Vagina (tissue), 2 donors: ENCODE measurements at regions not wholly inside any gene's neighbourhood (a gene's known extent, or its start where the extent isn't known, plus 50 kb on each side); places are given as distances from the start of the nearest gene placed in this dataset.

Source experiments
- DNase-seq, 2 donors: peaks; one replicate each; pipeline ENCODE4 v3.0.0-alpha.2; 2017; ENCODE audit errors: extremely low spot score in 2 of 2
- H3K27ac ChIP-seq: fragments of 200-600 bp; sonication (generic); one replicate; pipeline ENCODE4 v1.5.1; 2019
- H3K27me3 ChIP-seq: fragments of 200-600 bp; sonication (generic); one replicate; pipeline ENCODE4 v1.5.1; 2019
- H3K36me3 ChIP-seq, 2 donors: fragments of 200-600 bp; sonication (generic); one replicate each; pipeline ENCODE4 v1.5.1; 2017 to 2019
- H3K4me1 ChIP-seq: fragments of 200-600 bp; sonication (generic); one replicate; pipeline ENCODE4 v1.5.1; 2019
- H3K4me3 ChIP-seq, 2 donors: fragments of 200-600 bp; sonication (generic); 1 replicate in 1 of 2; 2 replicates in 1 of 2; pipeline ENCODE4 v1.5.1; 2016 to 2019
- H3K9me3 ChIP-seq: fragments of 200-600 bp; sonication (generic); one replicate; pipeline ENCODE4 v1.5.1; 2019
- POLR2A ChIP-seq, 2 donors: fragments of 450-650 bp; IDR thresholded peaks; one replicate each; pipeline ENCODE4 v1.6.1; 2017; ENCODE audit warnings: antibody characterized with exemption in 2 of 2, mild to moderate bottlenecking in 2 of 2, moderate library complexity in 2 of 2
- POLR2AphosphoS5 ChIP-seq, 2 donors: sonication (generic); formaldehyde crosslinking; IDR thresholded peaks; one replicate each; pipeline ENCODE4 v1.9.0; 2017; ENCODE audit warnings: antibody characterized with exemption in 2 of 2, mild to moderate bottlenecking in 2 of 2, low read depth in 1 of 2; ENCODE audit not compliant: insufficient read depth in 1 of 2
- intact Hi-C: fragments of 100-400 bp; cut with DNase I; formaldehyde crosslinking; loops from one replicate; pipeline ENCODE4 v1.15.1; 2023
- TF ChIP-seq, protein P1 (sequence below), 3 experiments: fragments of 450-650 bp in 2 of 3; fragments of 200-600 bp in 1 of 3; sonication (generic) in 1 of 3; IDR thresholded peaks; one replicate each; pipeline ENCODE4 v1.5.1; 2017 to 2019; ENCODE audit warnings: antibody characterized with exemption in 3 of 3, mild to moderate bottlenecking in 2 of 3, moderate library complexity in 2 of 3

DNA sequence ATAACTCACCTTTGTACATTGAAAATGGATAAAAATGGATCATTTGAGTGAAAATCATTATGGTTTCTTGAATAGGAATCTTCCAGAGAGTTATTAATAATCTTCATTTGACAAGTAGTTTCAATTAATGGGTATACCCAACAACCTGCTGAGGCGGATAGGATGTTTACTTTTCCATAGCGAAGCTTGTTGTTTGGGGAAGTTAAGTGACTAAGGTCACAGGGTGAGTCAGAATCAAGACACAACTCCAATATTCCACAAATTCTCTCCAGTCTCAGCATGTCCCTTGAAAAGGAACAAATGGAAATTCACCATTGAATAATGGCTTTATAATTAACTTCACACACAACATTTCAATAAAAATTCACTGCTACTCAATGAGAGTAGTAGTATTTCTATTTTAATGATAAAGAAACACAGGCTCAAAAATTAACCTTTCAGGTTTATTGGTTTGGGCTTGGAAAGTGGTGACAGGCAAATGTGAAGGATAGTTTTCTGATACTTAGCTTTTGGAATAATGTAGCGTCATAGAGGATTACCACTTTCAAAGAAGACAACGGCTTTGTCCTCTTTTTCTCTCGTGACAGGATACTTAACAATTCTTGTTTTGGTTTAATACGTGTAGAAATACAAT is 211.3 kb downstream of the GPD2 start:
- H3K4me1 ChIP-seq: no peaks in the 10 kb centered on the region
- no peaks in the 10 kb centered on the region for H3K9me3 ChIP-seq
- intact Hi-C loops: no loop called here
- no peak overlapping the region for H3K4me3 ChIP-seq
- H3K27me3 ChIP-seq: no peaks in the 10 kb centered on the region
- no peak for TF ChIP-seq POLR2AphosphoS5 (IDR thresholded peaks at IDR 0.05; ENCODE audit: insufficient read depth in 1 of 2, low read depth in 1 of 2)
- TF ChIP-seq POLR2A (IDR thresholded peaks at IDR 0.05): no peak
- TF ChIP-seq, protein P1, sequence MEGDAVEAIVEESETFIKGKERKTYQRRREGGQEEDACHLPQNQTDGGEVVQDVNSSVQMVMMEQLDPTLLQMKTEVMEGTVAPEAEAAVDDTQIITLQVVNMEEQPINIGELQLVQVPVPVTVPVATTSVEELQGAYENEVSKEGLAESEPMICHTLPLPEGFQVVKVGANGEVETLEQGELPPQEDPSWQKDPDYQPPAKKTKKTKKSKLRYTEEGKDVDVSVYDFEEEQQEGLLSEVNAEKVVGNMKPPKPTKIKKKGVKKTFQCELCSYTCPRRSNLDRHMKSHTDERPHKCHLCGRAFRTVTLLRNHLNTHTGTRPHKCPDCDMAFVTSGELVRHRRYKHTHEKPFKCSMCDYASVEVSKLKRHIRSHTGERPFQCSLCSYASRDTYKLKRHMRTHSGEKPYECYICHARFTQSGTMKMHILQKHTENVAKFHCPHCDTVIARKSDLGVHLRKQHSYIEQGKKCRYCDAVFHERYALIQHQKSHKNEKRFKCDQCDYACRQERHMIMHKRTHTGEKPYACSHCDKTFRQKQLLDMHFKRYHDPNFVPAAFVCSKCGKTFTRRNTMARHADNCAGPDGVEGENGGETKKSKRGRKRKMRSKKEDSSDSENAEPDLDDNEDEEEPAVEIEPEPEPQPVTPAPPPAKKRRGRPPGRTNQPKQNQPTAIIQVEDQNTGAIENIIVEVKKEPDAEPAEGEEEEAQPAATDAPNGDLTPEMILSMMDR (IDR thresholded peaks at IDR 0.05): no peak
- no peak for DNase-seq
- H3K36me3 ChIP-seq: no peaks in the 10 kb centered on the region
- H3K27ac ChIP-seq: no peak overlapping the region

DNA sequence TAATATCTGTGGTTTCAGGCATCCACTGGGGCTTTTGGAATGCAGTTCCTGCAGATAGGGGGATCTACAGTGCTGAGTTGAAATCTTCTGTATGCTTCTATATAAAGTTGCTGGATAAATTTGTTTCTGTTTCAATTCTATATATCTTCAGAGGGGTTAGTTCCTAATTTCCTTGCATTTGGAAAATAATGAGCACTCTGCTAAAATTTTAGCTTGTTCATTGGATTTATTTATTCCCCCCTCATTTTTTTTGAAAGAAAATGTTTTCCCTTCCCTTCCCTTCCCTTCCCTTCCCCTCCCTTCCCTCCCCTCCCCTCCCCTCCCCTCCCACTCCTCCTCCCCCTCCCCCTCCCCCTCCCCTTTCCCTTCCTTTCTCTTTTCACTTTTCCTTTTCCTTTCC is 212.3 kb downstream of the GPD2 start:
- Histone ChIP-seq H3K27me3 (no peaks in the 10 kb centered on the region), H3K27ac (no peak overlapping the region), H3K4me3 (no peak overlapping the region), H3K36me3 (no peaks in the 10 kb centered on the region), H3K9me3 (no peaks in the 10 kb centered on the region), H3K4me1 (no peaks in the 10 kb centered on the region)
- TF ChIP-seq, protein P1 (IDR thresholded peaks at IDR 0.05): no peak
- TF ChIP-seq POLR2A (IDR thresholded peaks at IDR 0.05) (no peak), POLR2AphosphoS5 (IDR thresholded peaks at IDR 0.05; ENCODE audit: insufficient read depth in 1 of 2, low read depth in 1 of 2) (no peak)
- intact Hi-C loops: no loop called here
- no peak for DNase-seq

DNA sequence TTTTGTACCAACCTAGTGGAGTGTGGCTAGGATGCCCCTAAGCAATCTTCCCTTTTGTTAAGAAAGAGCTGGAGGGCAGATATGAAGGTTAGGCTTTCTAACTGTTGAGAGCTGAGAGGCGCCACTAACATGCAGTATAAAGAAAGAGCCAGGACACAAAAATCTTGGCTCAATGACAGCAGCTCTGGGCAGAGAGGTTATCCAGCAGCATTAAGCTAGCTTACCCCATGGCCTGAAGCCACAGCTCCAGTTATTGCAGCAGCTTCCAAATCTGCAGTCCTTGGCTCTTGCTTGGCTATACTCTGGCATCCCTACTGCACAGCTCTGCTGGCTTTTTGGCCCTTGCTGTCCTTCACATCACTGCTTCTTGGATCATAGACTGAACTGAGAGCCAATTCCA is 213.4 kb downstream of the GPD2 start:
- H3K4me1 ChIP-seq: no peaks in the 10 kb centered on the region
- TF ChIP-seq POLR2AphosphoS5 (IDR thresholded peaks at IDR 0.05; ENCODE audit: insufficient read depth in 1 of 2, low read depth in 1 of 2): no peak
- H3K27ac ChIP-seq: no peak overlapping the region
- intact Hi-C loops: no loop called here
- no peaks in the 10 kb centered on the region for H3K36me3 ChIP-seq
- H3K27me3 ChIP-seq: no peaks in the 10 kb centered on the region
- H3K4me3 ChIP-seq: no peak overlapping the region
- no peak for DNase-seq
- no peaks in the 10 kb centered on the region for H3K9me3 ChIP-seq

DNA sequence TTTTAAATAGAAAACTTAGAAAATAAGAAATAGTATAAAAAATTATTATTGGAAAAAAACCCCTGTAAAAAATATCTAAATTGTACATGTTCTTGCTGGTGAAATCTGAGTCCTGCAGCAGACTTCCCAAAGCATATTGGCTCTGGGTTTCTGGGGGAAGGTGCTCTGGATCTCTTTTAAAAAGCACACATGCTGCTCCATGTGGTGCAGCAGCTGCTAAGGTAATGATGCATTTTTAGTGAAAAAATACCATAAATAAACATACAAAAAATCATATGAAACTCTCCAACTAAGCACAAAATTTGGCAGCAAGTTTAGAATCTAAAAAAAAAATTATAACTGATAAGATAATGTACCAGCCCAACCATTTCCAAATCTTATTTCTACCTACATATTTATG is 216.5 kb downstream of the GPD2 start:
- Histone ChIP-seq H3K36me3 (no peaks in the 10 kb centered on the region), H3K4me1 (no peaks in the 10 kb centered on the region), H3K9me3 (no peaks in the 10 kb centered on the region), H3K27ac (no peak overlapping the region), H3K27me3 (no peaks in the 10 kb centered on the region), H3K4me3 (no peak overlapping the region)
- no peak for DNase-seq
- intact Hi-C loops: no loop called here
- TF ChIP-seq, protein P1 (IDR thresholded peaks at IDR 0.05): no peak
- TF ChIP-seq POLR2AphosphoS5 (IDR thresholded peaks at IDR 0.05; ENCODE audit: insufficient read depth in 1 of 2, low read depth in 1 of 2) (no peak), POLR2A (IDR thresholded peaks at IDR 0.05) (no peak)

DNA sequence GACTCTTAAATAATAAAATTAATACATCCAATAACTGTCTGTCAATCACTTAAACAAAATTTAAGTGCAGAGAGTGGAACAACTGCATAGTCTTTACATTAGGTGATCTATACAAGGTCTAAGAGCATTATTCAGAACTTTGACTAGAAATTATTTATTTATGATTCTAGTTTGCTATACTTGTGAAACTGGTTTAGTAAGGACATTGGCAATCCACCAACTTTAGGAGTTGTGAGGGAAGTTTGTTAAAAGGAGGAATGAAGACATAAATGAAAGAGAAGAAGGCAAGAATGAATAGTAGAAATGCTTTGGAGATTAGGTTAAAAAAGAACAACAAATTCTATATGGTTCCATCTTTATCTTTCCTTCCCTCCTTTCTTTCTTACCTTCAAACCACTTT is 217.5 kb downstream of the GPD2 start:
- H3K27me3 ChIP-seq: no peaks in the 10 kb centered on the region
- H3K9me3 ChIP-seq: no peaks in the 10 kb centered on the region
- no peak for DNase-seq
- no peak overlapping the region for H3K27ac ChIP-seq
- H3K36me3 ChIP-seq: no peaks in the 10 kb centered on the region
- H3K4me3 ChIP-seq: no peak overlapping the region
- TF ChIP-seq, protein P1 (IDR thresholded peaks at IDR 0.05): no peak
- TF ChIP-seq POLR2A (IDR thresholded peaks at IDR 0.05): no peak
- no peak for TF ChIP-seq POLR2AphosphoS5 (IDR thresholded peaks at IDR 0.05; ENCODE audit: insufficient read depth in 1 of 2, low read depth in 1 of 2)
- intact Hi-C loops: no loop called here
- H3K4me1 ChIP-seq: no peaks in the 10 kb centered on the region
